ENCODE measurements at regions not wholly inside any gene's neighbourhood (a gene's known extent, or its start where the extent isn't known, plus 50 kb on each side); places are given as distances from the start of the nearest gene placed in this dataset.

DNA sequence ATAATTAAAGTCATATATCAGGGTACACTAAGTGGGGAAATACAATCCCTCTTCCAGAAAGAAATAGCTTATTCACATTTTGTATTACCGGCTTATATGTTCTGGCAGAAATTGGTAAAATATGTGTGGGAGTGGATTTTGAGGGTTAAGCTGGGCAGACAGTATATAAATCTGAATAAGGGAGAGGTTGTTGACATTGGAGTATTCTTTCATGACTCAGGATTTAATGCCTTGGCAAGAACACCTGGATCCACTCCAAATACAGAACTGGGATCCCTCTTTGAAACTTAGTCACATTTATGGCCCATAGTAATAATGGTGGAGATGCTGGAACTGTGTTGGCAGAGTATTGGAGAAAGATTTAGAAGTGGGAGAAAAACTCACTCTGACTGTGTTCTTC, 54.3 kb upstream of the TET2 start:
- TF ChIP-seq PML (IDR thresholded peaks at IDR 0.05; ENCODE audit: low read length) (no peak), TCF12 (IDR thresholded peaks at IDR 0.05; ENCODE audit: low read depth, low read length) (no peak), CHD1 (IDR thresholded peaks at IDR 0.05; ENCODE audit: low read depth, low read length) (no peak), RCOR1 (conservative IDR thresholded peaks at IDR 0.05; ENCODE audit: low read depth, low read length) (no peak), BHLHE40 (IDR thresholded peaks at IDR 0.05; ENCODE audit: borderline replicate concordance in 1 of 2, low read depth in 2 of 2, low read length in 1 of 2) (no peak), CTCF (IDR thresholded peaks at IDR 0.05 in 2 of 3, conservative IDR thresholded peaks at IDR 0.05 in 1 of 3; ENCODE audit: control insufficient read depth in 2 of 3, extremely low read depth in 1 of 3, insufficient read depth in 1 of 3, low read depth in 3 of 3, low read length in 3 of 3) (no peak), EP300 (IDR thresholded peaks at IDR 0.05; ENCODE audit: borderline replicate concordance in 1 of 2, control insufficient read depth in 1 of 2, low read depth in 2 of 2, low read length in 2 of 2) (no peak)

All from GM12878 (cell line).